Lower lobe of right lung (tissue), 2 donors: ENCODE measurements at regions not wholly inside any gene's neighbourhood (a gene's known extent, or its start where the extent isn't known, plus 50 kb on each side); places are given as distances from the start of the nearest gene placed in this dataset.

Experiments
- ATAC-seq, 2 donors: fragments of 200-7000 bp; cut with Tn5 transposase; one replicate each; pipeline ENCODE4 v1.9.1; 2020 to 2022; ENCODE audit warnings: mild to moderate bottlenecking in 2 of 2, moderate library complexity in 2 of 2
- DNase-seq: peaks from one replicate; pipeline ENCODE4 v3.0.0-alpha.2; 2020
- H3K27ac ChIP-seq: fragments of 200-600 bp; one replicate; pipeline ENCODE4 v1.8.0; 2022
- H3K27me3 ChIP-seq: fragments of 200-600 bp; one replicate; pipeline ENCODE4 v1.8.0; 2022; ENCODE audit warnings: low read depth
- H3K36me3 ChIP-seq: fragments of 200-600 bp; one replicate; pipeline ENCODE4 v1.8.0; 2022; ENCODE audit warnings: mild to moderate bottlenecking
- H3K4me1 ChIP-seq: fragments of 200-600 bp; one replicate; pipeline ENCODE4 v1.8.0; 2022
- H3K4me3 ChIP-seq: fragments of 200-600 bp; one replicate; pipeline ENCODE4 v1.8.0; 2022; ENCODE audit warnings: mild to moderate bottlenecking
- H3K9me3 ChIP-seq: fragments of 200-600 bp; one replicate; pipeline ENCODE4 v1.8.0; 2022
- intact Hi-C: fragments of 100-400 bp; cut with DNase I; formaldehyde crosslinking; loops from one replicate; pipeline ENCODE4 v1.11.0; 2022
- TF ChIP-seq, protein P1 (sequence below): fragments of 200-600 bp; IDR thresholded peaks from one replicate; pipeline ENCODE4 v1.8.0; 2022; ENCODE audit warnings: antibody characterized with exemption, mild to moderate bottlenecking
- donor health status: DM: no; HTN: yes; CAD: no; lungs with severe emphysema.

DNA sequence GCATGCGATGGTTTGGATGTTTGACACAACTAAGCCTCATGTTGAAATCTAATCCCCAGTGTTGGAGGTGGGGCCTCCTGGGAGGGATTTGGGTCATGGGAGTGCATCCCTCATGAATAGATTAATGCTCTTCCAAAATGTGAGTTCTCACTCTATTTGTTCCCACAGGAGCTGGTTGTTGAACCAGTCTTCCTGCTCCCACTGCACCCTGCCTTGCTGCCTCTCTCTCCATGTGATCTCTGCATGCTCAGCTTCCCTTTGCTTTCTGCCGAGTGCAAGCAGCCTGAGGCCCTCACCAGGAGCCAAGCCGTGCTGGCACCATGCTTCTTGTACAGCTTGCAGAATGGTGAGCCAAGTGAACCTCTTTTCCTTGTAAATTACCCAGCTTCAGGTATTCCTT lies 206.8 kb downstream of the VAPA start:
- ATAC-seq = no peak
- Histone ChIP-seq H3K4me1 (peaks cover 20% of the 10 kb centered on the region), H3K27ac (no peak overlapping the region), H3K36me3 (no peaks in the 10 kb centered on the region), H3K4me3 (no peak overlapping the region), H3K9me3 (peaks cover 7% of the 10 kb centered on the region), H3K27me3 (no peaks in the 10 kb centered on the region)
- DNase-seq = no peak
- intact Hi-C loops = no loop called here
- TF ChIP-seq, protein P1, sequence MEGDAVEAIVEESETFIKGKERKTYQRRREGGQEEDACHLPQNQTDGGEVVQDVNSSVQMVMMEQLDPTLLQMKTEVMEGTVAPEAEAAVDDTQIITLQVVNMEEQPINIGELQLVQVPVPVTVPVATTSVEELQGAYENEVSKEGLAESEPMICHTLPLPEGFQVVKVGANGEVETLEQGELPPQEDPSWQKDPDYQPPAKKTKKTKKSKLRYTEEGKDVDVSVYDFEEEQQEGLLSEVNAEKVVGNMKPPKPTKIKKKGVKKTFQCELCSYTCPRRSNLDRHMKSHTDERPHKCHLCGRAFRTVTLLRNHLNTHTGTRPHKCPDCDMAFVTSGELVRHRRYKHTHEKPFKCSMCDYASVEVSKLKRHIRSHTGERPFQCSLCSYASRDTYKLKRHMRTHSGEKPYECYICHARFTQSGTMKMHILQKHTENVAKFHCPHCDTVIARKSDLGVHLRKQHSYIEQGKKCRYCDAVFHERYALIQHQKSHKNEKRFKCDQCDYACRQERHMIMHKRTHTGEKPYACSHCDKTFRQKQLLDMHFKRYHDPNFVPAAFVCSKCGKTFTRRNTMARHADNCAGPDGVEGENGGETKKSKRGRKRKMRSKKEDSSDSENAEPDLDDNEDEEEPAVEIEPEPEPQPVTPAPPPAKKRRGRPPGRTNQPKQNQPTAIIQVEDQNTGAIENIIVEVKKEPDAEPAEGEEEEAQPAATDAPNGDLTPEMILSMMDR = no peak

DNA sequence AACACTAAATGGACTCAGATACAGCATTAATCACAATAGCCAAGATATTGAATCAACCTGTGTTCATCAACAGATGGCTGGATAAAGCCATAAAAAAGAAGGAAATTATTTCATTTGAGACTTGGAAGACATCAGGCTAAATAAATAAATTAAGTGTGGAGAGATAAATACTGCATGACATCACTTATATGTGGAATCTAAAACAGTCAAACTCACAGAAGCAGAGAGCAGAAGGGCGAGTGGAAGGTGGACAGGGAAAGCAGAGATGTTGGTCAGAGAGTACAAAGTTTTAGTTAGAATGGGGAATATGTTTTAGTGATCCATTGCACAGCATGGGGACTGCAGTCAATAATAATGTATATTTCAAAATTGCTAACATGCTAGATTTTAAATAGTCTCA lies 207.2 kb downstream of the VAPA start:
- Histone ChIP-seq H3K9me3 (peaks cover 7% of the 10 kb centered on the region), H3K4me1 (peaks cover 20% of the 10 kb centered on the region), H3K27ac (no peak overlapping the region), H3K4me3 (no peak overlapping the region), H3K36me3 (no peaks in the 10 kb centered on the region), H3K27me3 (no peaks in the 10 kb centered on the region)
- ATAC-seq = no peak
- intact Hi-C loops = no loop called here
- no peak for DNase-seq
- TF ChIP-seq, protein P1 = no peak

DNA sequence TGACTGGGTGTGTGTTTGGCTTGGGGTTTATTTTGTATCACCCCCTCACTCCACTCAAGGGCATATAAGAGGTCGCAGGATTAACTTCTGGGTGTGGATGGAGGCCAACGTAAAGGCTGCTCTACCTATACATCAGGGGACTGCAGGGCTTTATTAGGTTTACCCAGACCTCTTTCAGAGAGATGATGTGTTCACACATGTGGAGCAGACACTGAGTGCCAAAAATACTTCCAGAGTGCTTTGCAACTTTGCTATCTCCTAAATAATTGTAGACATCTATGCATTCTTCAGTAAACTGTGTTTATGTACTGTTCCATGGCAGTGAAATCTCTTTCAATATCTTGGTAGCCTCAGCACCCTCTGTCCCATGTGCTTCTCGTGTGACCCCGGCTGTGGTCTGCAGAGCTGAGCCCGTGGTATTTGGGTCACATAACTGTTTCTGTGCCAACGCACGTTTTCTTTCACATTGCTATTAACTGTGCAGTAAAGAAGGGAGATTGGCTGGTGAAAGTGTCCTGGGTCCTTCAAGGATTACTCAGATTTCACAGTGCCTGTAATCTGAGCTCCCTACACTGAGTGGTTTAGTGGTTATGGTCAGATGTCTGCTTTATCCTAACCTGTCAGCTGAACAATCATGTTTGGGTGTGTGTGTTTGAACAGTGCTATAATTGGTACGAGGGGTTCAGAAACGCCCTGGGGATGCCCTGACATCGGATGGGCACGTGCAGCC lies 208.1 kb downstream of the VAPA start:
- no peaks in the 10 kb centered on the region for H3K36me3 ChIP-seq
- H3K27me3 ChIP-seq = no peaks in the 10 kb centered on the region
- ATAC-seq = peak; percentile 82 to 90
- peaks cover 7% of the 10 kb centered on the region for H3K9me3 ChIP-seq
- intact Hi-C loops = no loop called here
- no peak for DNase-seq
- H3K27ac ChIP-seq = no peak overlapping the region
- H3K4me1 ChIP-seq = peaks cover 20% of the 10 kb centered on the region
- TF ChIP-seq, protein P1 = no peak
- no peak overlapping the region for H3K4me3 ChIP-seq

DNA sequence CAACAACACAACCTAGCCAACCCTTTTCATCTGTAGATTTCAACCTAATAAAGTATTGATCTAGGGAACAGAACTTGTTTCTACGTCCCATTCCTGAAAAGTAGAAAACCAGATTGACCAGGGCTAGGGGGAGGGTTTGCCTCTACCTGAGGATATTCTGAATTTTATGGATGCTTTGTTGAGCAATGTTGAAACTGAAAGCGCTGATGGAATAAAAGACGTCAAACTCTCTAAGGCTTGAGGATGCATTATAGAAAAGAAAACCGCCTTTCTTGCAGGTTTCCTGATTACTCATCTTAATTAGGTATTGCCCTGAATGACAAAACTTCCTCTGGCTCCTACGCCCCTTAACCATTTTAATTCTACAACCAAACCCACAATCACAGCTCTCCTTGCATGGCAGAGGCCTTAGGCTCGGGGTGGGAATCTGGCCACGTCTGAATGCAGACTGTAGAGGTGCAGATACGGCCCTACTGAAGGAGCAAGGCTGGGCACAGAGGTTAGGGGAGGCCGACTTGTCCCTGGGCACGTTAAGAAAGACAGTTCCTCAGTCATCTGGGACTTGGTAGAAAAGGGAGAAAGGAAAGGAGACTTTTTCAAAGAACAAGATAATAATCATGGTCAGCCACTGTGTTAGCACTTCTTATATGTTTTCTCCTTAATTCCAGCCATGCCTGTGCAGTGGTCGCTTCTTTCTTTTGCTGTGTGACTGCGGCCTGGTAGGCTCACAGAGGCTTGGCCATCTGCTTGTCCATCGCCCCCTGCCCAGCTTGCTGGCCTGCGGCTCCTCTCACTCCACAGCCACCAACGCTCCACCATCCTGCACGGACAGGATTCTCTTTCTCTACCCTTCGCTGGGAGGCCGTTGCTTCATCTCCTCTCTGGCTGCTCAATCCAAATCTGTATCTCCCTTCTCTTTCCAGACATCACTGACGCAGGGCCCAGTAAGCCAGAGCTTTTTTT lies 209.5 kb downstream of the VAPA start:
- Histone ChIP-seq H3K9me3 (peaks cover 7% of the 10 kb centered on the region), H3K27ac (no peak overlapping the region), H3K4me3 (no peak overlapping the region), H3K4me1 (peaks cover 20% of the 10 kb centered on the region), H3K27me3 (no peaks in the 10 kb centered on the region), H3K36me3 (no peaks in the 10 kb centered on the region)
- ATAC-seq = peak; percentile 45 to 56
- intact Hi-C loops = no loop called here
- TF ChIP-seq, protein P1 = no peak
- no peak for DNase-seq

DNA sequence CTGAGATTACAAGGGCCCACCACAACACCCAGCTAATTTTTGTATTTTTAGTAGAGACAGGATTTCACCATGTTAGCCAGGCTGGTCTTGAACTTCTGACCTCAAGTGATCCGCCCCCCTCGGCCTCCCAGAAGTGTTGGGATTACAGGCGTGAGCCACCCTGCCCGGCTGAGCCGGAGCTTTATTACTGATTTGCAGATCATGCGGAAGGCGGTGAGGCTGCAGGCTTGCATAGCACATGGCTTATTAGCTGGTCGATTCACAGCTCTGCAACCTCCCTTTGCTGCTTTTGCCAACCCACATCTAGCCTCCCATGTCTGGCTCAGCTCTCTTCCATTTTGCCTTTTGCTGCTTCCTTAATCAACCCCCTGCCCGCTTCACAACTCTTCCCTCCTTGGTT lies 210.3 kb downstream of the VAPA start:
- H3K4me3 ChIP-seq = no peak overlapping the region
- intact Hi-C loops = no loop called here

More for the DNA sequence above, 210.3 kb downstream of the VAPA start:
- no peak for ATAC-seq
- no peak overlapping the region for H3K27ac ChIP-seq
- TF ChIP-seq, protein P1 = no peak
- DNase-seq = no peak
- no peaks in the 10 kb centered on the region for H3K27me3 ChIP-seq
- H3K36me3 ChIP-seq = no peaks in the 10 kb centered on the region
- peaks cover 20% of the 10 kb centered on the region for H3K4me1 ChIP-seq
- H3K9me3 ChIP-seq = peaks cover 6% of the 10 kb centered on the region
